Liver (tissue), 8 donors: ENCODE measurements at regions not wholly inside any gene's neighbourhood (a gene's known extent, or its start where the extent isn't known, plus 50 kb on each side); places are given as distances from the start of the nearest gene placed in this dataset.
"Not testable (repeated sequence)": the region's sequence is repeated elsewhere in the genome, so short reads cannot be mapped to it uniquely, and the experiment has no call there.

Source experiments
- DNase-seq: peaks from one replicate; pipeline ENCODE4 v3.0.0-alpha.2; 2017; ENCODE audit warnings: low spot score
- H3K27ac ChIP-seq, 2 donors: one replicate each; pipeline ENCODE4 v1.7.0; 2013; ENCODE audit warnings: inconsistent platforms in 2 of 2, low read length in 2 of 2, control low read depth in 1 of 2, low read depth in 1 of 2, mild to moderate bottlenecking in 1 of 2
- H3K27me3 ChIP-seq, 4 donors: one replicate each; pipeline versions ENCODE4 v1.6.1 to v1.7.0; 2013; ENCODE audit warnings: low read length in 3 of 4, inconsistent platforms in 1 of 4, mild to moderate bottlenecking in 1 of 4, moderate library complexity in 1 of 4; ENCODE audit not compliant: control insufficient read depth in 4 of 4, insufficient read depth in 4 of 4
- H3K36me3 ChIP-seq, 4 donors: one replicate each; pipeline versions ENCODE4 v1.6.1 to v1.7.0; 2013; ENCODE audit warnings: low read length in 3 of 4, mild to moderate bottlenecking in 3 of 4, low read depth in 1 of 4, moderate library complexity in 1 of 4; ENCODE audit not compliant: control insufficient read depth in 4 of 4, insufficient read depth in 3 of 4
- H3K4me1 ChIP-seq, 4 donors: one replicate each; pipeline versions ENCODE4 v1.6.1 to v1.7.0; 2013; ENCODE audit warnings: low read length in 3 of 4, mild to moderate bottlenecking in 3 of 4, moderate library complexity in 1 of 4; ENCODE audit not compliant: control insufficient read depth in 4 of 4, insufficient read depth in 4 of 4
- H3K4me3 ChIP-seq, 3 donors: one replicate each; pipeline versions ENCODE4 v1.6.1 to v1.7.0; 2013; ENCODE audit warnings: low read length in 3 of 3, control low read depth in 1 of 3, low read depth in 1 of 3, mild to moderate bottlenecking in 1 of 3
- H3K9ac ChIP-seq, 2 donors: one replicate each; pipeline ENCODE4 v1.7.0; 2013; ENCODE audit warnings: low read length in 2 of 2, mild to moderate bottlenecking in 2 of 2, moderate library complexity in 2 of 2, control low read depth in 1 of 2, low read depth in 1 of 2
- H3K9me3 ChIP-seq, 4 donors: one replicate each; pipeline versions ENCODE4 v1.6.1 to v1.7.0; 2013; ENCODE audit warnings: low read length in 3 of 4; ENCODE audit not compliant: control insufficient read depth in 4 of 4
- EGR1 ChIP-seq, 2 donors: IDR thresholded peaks; 2 replicates each; pipeline ENCODE4 v1.6.1; 2016 to 2018; ENCODE audit warnings: antibody characterized with exemption in 2 of 2, low read depth in 2 of 2
- FOXA1 ChIP-seq: IDR thresholded peaks from 2 replicates; pipeline ENCODE4 v1.6.1; 2016; ENCODE audit warnings: antibody characterized with exemption
- FOXA2 ChIP-seq: IDR thresholded peaks from 2 replicates; pipeline ENCODE4 v1.6.1; 2016; ENCODE audit warnings: antibody characterized with exemption
- GABPA ChIP-seq, 2 donors: IDR thresholded peaks in 1 of 2; conservative IDR thresholded peaks in 1 of 2; 2 replicates each; pipeline ENCODE4 v1.6.1; 2016; ENCODE audit warnings: antibody characterized with exemption in 2 of 2, mild to moderate bottlenecking in 1 of 2, moderate library complexity in 1 of 2
- HNF4A ChIP-seq, 2 donors: conservative IDR thresholded peaks; 2 replicates each; pipeline ENCODE4 v1.6.1; 2016; ENCODE audit warnings: antibody characterized with exemption in 2 of 2, mild to moderate bottlenecking in 2 of 2
- HNF4G ChIP-seq: IDR thresholded peaks from 2 replicates; pipeline ENCODE4 v1.6.1; 2016; ENCODE audit warnings: antibody characterized with exemption
- JUND ChIP-seq, 2 donors: IDR thresholded peaks; 2 replicates each; pipeline ENCODE4 v1.6.1; 2016; ENCODE audit warnings: antibody characterized with exemption in 2 of 2
- MAX ChIP-seq: IDR thresholded peaks from 2 replicates; pipeline ENCODE4 v1.6.1; 2016; ENCODE audit warnings: antibody characterized with exemption
- NR2F2 ChIP-seq: IDR thresholded peaks from 2 replicates; pipeline ENCODE4 v1.6.1; 2016; ENCODE audit warnings: antibody characterized with exemption
- RAD21 ChIP-seq, 2 donors: IDR thresholded peaks; 2 replicates each; pipeline ENCODE4 v1.6.1; 2016; ENCODE audit warnings: antibody characterized with exemption in 2 of 2, mild to moderate bottlenecking in 2 of 2
- RXRA ChIP-seq, 2 donors: IDR thresholded peaks; 2 replicates each; pipeline ENCODE4 v1.6.1; 2017 to 2018; ENCODE audit warnings: antibody characterized with exemption in 2 of 2, mild to moderate bottlenecking in 1 of 2
- TAF1 ChIP-seq: conservative IDR thresholded peaks from 2 replicates; pipeline ENCODE4 v1.6.1; 2016; ENCODE audit warnings: antibody characterized with exemption, mild to moderate bottlenecking
- YY1 ChIP-seq: IDR thresholded peaks from 2 replicates; pipeline ENCODE4 v1.6.1; 2016; ENCODE audit warnings: antibody characterized with exemption, mild to moderate bottlenecking
- WGBS: extraction: QIAGEN DNeasy Blood & Tissue Kit; methylation state at CpG from one replicate; pipeline ENCODE4 v1.1.7; 2013; 5-methylcytosine and 5-hydroxymethylcytosine counted together
- TF ChIP-seq, protein P1 (sequence below): IDR thresholded peaks from 2 replicates; pipeline ENCODE4 v1.6.1; 2016; ENCODE audit warnings: antibody characterized with exemption
- TF ChIP-seq, protein P2 (sequence below): IDR thresholded peaks from 2 replicates; pipeline ENCODE4 v1.6.1; 2016; ENCODE audit warnings: antibody characterized with exemption
- TF ChIP-seq, protein P3 (sequence below): fragments of 150-350 bp; IDR thresholded peaks from 2 replicates; pipeline ENCODE4 v1.5.1; 2017; ENCODE audit warnings: improper control_type of control experiment, low read depth, low read length; ENCODE audit not compliant: missing input control
- donor health status: healthy.
- donor health status: healthy.
- donor health status: healthy.
- donor health status: healthy.
- donor health status: healthy.

- TF ChIP-seq, protein P1, sequence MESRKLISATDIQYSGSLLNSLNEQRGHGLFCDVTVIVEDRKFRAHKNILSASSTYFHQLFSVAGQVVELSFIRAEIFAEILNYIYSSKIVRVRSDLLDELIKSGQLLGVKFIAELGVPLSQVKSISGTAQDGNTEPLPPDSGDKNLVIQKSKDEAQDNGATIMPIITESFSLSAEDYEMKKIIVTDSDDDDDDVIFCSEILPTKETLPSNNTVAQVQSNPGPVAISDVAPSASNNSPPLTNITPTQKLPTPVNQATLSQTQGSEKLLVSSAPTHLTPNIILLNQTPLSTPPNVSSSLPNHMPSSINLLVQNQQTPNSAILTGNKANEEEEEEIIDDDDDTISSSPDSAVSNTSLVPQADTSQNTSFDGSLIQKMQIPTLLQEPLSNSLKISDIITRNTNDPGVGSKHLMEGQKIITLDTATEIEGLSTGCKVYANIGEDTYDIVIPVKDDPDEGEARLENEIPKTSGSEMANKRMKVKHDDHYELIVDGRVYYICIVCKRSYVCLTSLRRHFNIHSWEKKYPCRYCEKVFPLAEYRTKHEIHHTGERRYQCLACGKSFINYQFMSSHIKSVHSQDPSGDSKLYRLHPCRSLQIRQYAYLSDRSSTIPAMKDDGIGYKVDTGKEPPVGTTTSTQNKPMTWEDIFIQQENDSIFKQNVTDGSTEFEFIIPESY, result no peak
- no peak for TF ChIP-seq RAD21 (IDR thresholded peaks at IDR 0.05)
- TF ChIP-seq RXRA (IDR thresholded peaks at IDR 0.05), result no peak
- TF ChIP-seq FOXA2, result no peak
- H3K9me3 ChIP-seq, result peaks cover 0 to 6% (median under 1%) of the 10 kb centered on the region in 4 donors
- H3K4me3 ChIP-seq, result no peak overlapping the region
- no peaks in the 10 kb centered on the region for H3K27me3 ChIP-seq
- no peak overlapping the region for H3K9ac ChIP-seq
- DNase-seq, result no peak
- no peaks in the 10 kb centered on the region for H3K36me3 ChIP-seq
- H3K27ac ChIP-seq, result no peak overlapping the region
- H3K4me1 ChIP-seq, result no peaks in the 10 kb centered on the region
Observed at GRCh38 chr9:24776226-24776625, 230.5 kb upstream of the IZUMO3 start.

DNA sequence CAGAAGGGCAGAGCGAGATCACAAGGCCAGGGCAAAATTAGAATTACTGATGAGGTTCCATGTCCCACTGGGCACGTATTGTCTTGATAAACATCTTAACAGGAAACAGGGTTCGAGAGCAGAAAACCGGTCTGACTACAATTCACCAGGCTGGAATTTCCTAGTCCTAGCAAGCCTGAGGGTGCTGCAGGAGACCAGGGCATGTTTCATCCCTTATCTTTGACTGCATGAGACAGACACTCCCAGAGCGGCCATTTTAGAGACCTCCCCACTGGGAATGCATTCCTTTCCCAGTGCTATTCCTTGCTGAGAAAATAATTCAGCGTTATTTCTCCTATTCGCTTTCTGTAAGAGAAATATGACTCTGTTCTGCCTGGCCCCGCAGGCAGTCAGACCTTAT lies 228.5 kb upstream of the IZUMO3 start:
- not testable (repeated sequence) for H3K9me3 ChIP-seq, H3K27me3 ChIP-seq
- WGBS, result 83% methylated on average over 8 of the region's 8 CpGs

DNA sequence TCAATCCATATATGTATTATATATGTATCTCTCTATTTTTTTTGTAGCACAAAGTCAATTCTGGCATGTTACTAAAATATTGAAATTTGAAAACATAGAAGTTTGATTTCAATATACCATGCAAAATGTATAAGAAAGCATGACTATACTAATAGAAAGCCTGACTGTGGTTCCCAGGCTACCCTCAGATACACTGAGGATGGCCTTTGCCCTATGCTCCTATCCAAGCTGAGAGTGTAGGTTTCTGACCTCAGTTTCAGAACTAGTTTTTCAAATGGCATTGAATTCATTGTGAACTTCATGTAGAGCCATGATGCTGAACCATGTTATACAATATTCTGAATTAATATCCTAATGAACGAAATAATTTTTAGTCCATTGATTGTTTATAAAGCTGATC lies 220.4 kb upstream of the IZUMO3 start:
- Histone ChIP-seq H3K9me3 (no peaks in the 10 kb centered on the region), H3K4me1 (no peaks in the 10 kb centered on the region), H3K36me3 (no peaks in the 10 kb centered on the region), H3K27ac (no peak overlapping the region), H3K4me3 (no peak overlapping the region), H3K27me3 (no peaks in the 10 kb centered on the region), H3K9ac (no peak overlapping the region)
- WGBS, result 72% methylated on average over 1 of the region's 1 CpG
- no peak for DNase-seq
- TF ChIP-seq RXRA (IDR thresholded peaks at IDR 0.05), result no peak

More for the DNA sequence above, 228.5 kb upstream of the IZUMO3 start:
- not testable (repeated sequence) for H3K9ac ChIP-seq, H3K27ac ChIP-seq, H3K4me1 ChIP-seq, H3K36me3 ChIP-seq, H3K4me3 ChIP-seq, DNase-seq

GRCh38 chr9:24765025-24765756 lies 219.5 kb upstream of the IZUMO3 start:
- WGBS, result 52% methylated on average over 7 of the region's 7 CpGs
- H3K4me3 ChIP-seq, result no peak overlapping the region
- no peak for DNase-seq
- no peak overlapping the region for H3K9ac ChIP-seq
- no peaks in the 10 kb centered on the region for H3K27me3 ChIP-seq
- TF ChIP-seq HNF4G, result no peak
- TF ChIP-seq JUND (IDR thresholded peaks at IDR 0.05), result no peak
- TF ChIP-seq FOXA1, result no peak
- TF ChIP-seq, protein P1, result no peak
- TF ChIP-seq YY1, result no peak
- TF ChIP-seq EGR1 (IDR thresholded peaks at IDR 0.05; ENCODE audit: low read depth in 2 of 2), result no peak
- TF ChIP-seq, protein P2, sequence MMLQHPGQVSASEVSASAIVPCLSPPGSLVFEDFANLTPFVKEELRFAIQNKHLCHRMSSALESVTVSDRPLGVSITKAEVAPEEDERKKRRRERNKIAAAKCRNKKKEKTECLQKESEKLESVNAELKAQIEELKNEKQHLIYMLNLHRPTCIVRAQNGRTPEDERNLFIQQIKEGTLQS, result no peak
- no peak for TF ChIP-seq HNF4A (conservative IDR thresholded peaks at IDR 0.05)
- no peak for TF ChIP-seq NR2F2
- no peak for TF ChIP-seq TAF1
- TF ChIP-seq RXRA (IDR thresholded peaks at IDR 0.05), result no peak
- no peak for TF ChIP-seq RAD21 (IDR thresholded peaks at IDR 0.05)
- TF ChIP-seq, protein P3, sequence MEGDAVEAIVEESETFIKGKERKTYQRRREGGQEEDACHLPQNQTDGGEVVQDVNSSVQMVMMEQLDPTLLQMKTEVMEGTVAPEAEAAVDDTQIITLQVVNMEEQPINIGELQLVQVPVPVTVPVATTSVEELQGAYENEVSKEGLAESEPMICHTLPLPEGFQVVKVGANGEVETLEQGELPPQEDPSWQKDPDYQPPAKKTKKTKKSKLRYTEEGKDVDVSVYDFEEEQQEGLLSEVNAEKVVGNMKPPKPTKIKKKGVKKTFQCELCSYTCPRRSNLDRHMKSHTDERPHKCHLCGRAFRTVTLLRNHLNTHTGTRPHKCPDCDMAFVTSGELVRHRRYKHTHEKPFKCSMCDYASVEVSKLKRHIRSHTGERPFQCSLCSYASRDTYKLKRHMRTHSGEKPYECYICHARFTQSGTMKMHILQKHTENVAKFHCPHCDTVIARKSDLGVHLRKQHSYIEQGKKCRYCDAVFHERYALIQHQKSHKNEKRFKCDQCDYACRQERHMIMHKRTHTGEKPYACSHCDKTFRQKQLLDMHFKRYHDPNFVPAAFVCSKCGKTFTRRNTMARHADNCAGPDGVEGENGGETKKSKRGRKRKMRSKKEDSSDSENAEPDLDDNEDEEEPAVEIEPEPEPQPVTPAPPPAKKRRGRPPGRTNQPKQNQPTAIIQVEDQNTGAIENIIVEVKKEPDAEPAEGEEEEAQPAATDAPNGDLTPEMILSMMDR, result no peak
- TF ChIP-seq GABPA (IDR thresholded peaks at IDR 0.05 in 1 of 2, conservative IDR thresholded peaks at IDR 0.05 in 1 of 2), result no peak
- TF ChIP-seq MAX, result no peak
- no peaks in the 10 kb centered on the region for H3K36me3 ChIP-seq
- no peaks in the 10 kb centered on the region for H3K4me1 ChIP-seq
- H3K27ac ChIP-seq, result no peak overlapping the region
- no peaks in the 10 kb centered on the region for H3K9me3 ChIP-seq
